HG03439 (cell line): ENCODE measurements at regions not wholly inside any gene's neighbourhood (a gene's known extent, or its start where the extent isn't known, plus 50 kb on each side); places are given as distances from the start of the nearest gene placed in this dataset.
"Not testable (repeated sequence)": the region's sequence is repeated elsewhere in the genome, so short reads cannot be mapped to it uniquely, and the experiment has no call there.

ENCODE experiments used
- ATAC-seq: cut with Tn5 transposase; IDR thresholded peaks from one replicate; pipeline ENCODE4 v1.9.1; 2021; ENCODE audit warnings: mild to moderate bottlenecking, moderate library complexity; ENCODE audit not compliant: unreplicated experiment

DNA sequence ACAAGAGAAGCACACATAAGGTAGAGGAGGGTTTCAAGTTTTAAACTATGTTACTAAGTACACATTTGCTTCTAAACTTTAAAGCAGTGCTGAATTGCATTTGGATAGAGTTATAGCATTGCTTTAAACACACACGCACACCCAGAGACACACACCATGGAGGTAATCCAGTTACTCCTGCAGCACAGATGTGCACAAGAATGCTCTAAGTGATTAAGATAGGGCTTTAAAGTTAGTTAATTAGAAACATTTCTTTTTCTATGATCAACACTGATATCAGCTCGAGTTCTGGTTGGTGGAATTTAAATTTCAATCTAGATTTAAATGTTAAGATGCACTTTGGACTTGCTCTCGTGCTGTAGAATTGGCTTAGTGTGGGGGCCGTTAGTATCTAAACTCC, 492.3 kb downstream of the ZEB2 start:
- no peak for ATAC-seq

GRCh38 chr2:144026753-144027152, 493.2 kb downstream of the ZEB2 start:
- ATAC-seq: no peak

DNA sequence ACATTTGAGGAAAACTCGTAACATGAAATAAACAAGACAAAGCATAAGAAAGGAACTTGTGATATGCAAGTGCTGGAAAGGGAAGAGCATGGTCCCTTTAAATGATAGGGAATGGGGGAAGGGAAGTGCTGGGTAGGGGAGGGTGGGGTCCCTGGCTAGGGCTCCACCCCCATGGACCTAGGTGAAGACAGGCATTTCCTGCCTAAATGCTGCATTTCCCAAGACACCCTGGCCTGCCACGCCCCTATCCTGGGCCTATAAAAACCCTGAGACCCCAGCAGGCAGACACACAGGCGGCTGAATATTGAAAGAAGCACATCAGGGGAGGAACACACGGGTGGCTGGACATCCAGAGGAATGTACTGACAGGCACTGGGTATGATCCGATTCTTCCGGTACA, 499.9 kb downstream of the ZEB2 start:
- ATAC-seq: no peak

GRCh38 chr2:144015655-144016245, 504.2 kb downstream of the ZEB2 start:
- no peak for ATAC-seq

GRCh38 chr2:144015036-144015435, 504.9 kb downstream of the ZEB2 start:
- ATAC-seq: no peak

DNA sequence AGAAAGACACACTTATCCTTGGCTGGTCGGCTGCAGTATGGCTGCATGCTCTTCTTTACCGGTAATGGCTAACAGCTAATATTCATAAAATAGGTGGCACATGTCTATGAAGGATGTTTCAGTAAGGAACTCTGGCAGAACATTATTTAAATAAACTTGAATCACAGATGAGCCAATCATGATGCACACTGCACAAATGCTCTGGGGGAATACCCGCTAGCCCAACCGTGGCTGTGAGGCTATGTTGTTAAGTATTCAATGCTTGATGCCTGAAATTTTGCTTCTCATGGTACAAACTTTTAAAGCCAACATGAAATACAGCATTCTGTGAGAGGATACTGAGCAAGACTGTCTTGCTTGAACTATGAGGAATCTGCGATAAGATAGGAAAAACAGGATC, 505.8 kb downstream of the ZEB2 start:
- ATAC-seq: no peak

GRCh38 chr2:144012304-144012703, 507.6 kb downstream of the ZEB2 start:
- ATAC-seq: no peak

- ATAC-seq: no peak
Observed at GRCh38 chr2:144011553-144011952, 508.4 kb downstream of the ZEB2 start.

DNA sequence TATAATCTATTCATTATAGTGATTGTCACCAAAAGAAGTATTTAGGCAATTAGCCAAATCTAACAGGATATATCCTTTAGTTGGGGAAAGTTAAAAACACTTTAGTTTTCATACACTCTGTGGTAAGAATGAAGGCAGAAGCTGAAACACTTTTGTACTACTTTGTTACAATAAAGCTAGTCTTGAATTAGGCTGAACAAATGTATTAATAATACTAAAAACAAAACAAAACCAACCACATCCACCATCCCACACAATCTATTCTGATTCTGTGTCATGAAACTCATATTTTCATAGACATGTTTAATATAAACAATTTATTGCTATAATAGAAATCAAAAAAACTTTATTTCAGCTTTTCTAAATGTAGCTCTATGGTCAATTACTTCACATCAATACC, 508.8 kb downstream of the ZEB2 start:
- ATAC-seq: no peak

DNA sequence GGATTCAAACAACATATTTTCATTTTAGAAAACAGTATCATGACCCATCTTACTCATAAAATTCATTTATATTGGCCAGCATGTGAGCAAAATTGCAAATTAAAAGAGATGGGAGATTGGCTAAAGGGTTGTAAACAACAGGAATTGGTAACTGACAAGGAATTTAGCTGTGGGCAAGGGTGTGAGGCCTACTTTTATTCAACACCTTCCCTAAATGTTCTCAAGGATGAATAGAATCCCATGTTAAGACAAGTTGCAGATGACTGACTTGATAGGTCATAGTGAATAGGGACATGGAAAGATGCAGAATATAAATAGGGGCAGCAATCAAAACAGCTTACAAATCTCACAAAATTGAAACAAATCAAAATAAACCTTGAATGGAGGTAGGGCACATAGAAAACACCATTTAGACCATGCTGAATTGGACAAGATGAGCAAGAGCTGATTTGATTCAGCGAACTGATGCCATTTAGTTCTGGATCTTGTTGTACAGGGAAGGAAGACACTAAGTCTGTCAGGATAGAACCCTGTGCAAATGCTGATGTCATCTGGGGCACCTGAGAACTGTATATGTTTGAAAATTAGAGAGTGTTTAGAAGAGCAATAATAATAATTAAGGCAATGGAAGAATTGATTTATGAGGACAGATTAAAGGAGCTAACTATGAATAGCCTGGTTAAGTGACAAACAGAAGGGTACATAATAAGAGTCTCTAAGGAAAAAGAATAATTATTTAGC, 509.7 kb downstream of the ZEB2 start:
- ATAC-seq: no peak

GRCh38 chr2:144006139-144006538, 513.8 kb downstream of the ZEB2 start:
- ATAC-seq: no peak

GRCh38 chr2:144004742-144005141, 515.2 kb downstream of the ZEB2 start:
- no peak for ATAC-seq

DNA sequence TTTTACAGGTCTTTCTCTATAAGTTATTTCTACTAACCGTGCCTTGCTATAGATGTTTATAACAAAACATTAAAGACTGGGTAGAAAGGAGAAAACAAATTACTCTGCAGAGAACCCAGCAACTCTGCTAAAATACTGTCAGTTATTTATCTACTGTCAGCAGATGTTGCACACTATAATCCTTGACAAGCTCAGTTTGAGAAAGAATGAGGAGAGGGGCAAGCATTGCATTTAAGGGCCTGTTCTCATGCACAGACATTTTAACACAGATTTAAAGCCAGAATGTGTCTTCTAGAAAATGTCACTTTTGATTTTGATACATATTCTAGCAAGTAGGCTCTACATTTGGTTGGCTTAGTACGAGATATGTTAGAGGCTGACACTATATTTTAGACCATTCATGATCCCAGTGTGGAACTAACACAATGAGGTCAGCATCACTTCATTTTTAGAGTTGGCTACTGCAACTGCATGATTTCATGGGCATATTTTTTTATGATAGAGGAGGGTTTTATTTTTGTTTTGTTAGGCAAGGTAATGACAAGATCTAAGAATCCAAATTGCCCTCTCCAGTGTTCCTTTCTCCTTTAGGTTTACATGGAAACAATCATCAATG, 516.4 kb downstream of the ZEB2 start:
- ATAC-seq: no peak

DNA sequence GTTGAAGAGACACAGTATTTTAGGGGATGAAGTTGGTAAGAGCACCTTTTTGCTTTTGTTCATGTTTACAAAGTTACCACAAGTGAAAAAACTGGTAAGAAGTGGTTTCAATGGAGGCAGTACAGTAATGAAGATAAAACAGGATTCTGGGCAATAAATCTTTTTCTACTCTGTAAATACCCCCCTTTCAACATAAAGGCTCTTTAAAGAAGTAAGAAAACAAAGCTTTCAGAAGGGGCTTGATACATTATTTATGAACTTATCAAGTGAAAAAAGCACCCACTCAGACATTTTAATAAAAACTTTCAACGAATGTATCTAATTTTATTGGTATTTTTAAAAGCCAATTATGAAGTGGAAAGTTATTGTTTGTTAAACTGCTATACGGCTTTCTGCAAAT, 522.9 kb downstream of the ZEB2 start:
- no peak for ATAC-seq

DNA sequence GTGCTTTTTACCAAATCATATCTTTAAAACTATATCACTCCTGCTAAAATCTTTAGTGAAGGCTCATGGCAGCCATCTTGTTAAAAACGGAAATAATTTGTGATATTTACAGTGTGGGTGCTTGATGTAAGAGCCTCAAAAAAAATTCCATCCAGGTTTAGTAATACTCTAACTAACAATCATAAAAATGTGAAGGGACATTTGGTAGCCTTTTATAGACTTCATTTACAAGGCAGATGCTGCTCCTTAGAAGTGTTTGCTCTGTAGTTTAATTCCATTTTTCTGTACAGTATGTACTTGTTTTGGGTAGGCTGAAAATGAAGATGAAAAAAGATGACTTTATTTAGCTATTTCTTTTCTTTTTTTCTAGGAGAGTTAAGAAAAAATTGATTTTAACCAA, 525.0 kb downstream of the ZEB2 start:
- no peak for ATAC-seq

- ATAC-seq: not testable (repeated sequence)
Observed at GRCh38 chr2:143991596-143991995, 528.3 kb downstream of the ZEB2 start.

DNA sequence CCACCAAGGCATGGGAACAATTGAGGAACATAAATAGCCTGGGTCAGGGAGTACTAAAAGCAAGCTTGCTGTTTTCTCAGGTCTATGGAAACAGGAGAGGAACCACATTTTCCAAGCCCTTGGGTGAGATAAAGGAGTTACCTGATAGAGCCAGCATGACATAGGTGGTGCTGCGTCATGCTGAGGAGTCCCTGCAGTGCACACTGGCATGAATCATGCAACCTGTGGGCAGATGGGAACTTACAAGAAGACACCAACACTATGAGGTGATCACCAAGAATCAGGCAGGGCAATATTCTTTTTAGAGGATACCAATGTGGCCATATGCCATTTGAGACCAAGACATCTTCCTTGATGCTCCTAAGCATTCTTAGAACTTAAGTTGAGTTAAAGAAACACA, 531.8 kb downstream of the ZEB2 start:
- no peak for ATAC-seq

DNA sequence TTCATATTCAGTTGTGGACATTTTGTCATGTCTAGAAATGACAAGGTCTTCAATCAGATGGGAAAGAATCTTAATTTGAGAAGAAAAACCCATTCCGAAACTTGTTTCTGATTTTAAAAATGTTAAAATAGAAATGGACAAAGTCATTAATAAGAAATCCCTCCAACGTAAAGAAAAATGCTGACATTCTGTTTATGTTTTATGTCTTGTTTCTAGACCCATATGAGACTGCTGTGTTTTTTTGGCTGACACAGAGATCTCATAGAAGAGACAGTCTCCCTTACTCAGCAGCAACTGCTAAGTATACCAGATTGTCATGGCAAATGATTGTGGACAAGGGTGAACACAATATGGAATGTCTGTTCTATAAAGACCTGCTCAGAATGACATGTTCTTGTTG, 538.5 kb downstream of the ZEB2 start:
- ATAC-seq: no peak

DNA sequence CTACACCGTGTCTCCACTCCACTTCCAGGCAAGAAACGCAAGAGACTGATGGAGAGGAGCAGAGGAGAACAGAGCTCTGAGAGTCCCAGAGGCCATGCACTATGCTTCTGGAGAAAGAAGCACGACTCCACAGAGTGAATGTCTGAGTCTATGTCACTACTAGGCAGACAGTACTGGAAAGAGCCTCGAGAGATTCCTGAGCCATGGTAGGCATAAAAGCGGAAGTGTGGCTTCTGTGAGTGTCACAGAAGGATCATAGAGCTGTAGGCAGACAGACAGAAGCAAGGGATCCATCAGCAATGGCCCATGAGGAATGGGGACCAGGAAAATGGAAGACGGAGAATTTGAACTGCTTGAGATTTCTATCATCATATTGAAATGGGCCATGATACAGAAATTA, 542.6 kb downstream of the ZEB2 start:
- ATAC-seq: no peak

GRCh38 chr2:143975216-143975615, 544.7 kb downstream of the ZEB2 start:
- no peak for ATAC-seq

GRCh38 chr2:143974262-143974661, 545.7 kb downstream of the ZEB2 start:
- ATAC-seq: no peak

- ATAC-seq: no peak
Observed at GRCh38 chr2:143968860-143969259, 551.1 kb downstream of the ZEB2 start.
